Gastroesophageal sphincter (tissue), 4 donors: ENCODE measurements at regions not wholly inside any gene's neighbourhood (a gene's known extent, or its start where the extent isn't known, plus 50 kb on each side); places are given as distances from the start of the nearest gene placed in this dataset.
A peak's percentile ranks its signal among the peaks of the same experiment; 100 is the strongest.

Experiments used
- ATAC-seq: fragments of 150-250 bp; one replicate; pipeline ENCODE4 v1.9.1; 2016; ENCODE audit warnings: mild to moderate bottlenecking, moderate library complexity
- H3K27ac ChIP-seq, 4 donors: fragments of 200-600 bp; sonication (generic) in 3 of 4; 1 replicate in 3 of 4; 2 replicates in 1 of 4; pipeline ENCODE4 v1.5.1; 2016 to 2019
- H3K27me3 ChIP-seq: fragments of 200-600 bp; sonication (generic); one replicate; pipeline ENCODE4 v1.5.1; 2019
- H3K36me3 ChIP-seq, 2 donors: fragments of 200-600 bp; sonication (generic); one replicate each; pipeline ENCODE4 v1.5.1; 2019; ENCODE audit warnings: control low read depth in 1 of 2
- H3K4me1 ChIP-seq, 3 donors: fragments of 200-600 bp; sonication (generic); 1 replicate in 2 of 3; 2 replicates in 1 of 3; pipeline ENCODE4 v1.5.1; 2016 to 2019; ENCODE audit warnings: control low read depth in 2 of 3
- H3K4me3 ChIP-seq, 2 donors: fragments of 200-600 bp; sonication (generic); one replicate each; pipeline ENCODE4 v1.5.1; 2019; ENCODE audit warnings: mild to moderate bottlenecking in 1 of 2, moderate library complexity in 1 of 2
- H3K9me3 ChIP-seq, 3 donors: fragments of 200-600 bp; sonication (generic); one replicate each; pipeline ENCODE4 v1.5.1; 2017 to 2019; ENCODE audit warnings: control low read depth in 2 of 3
- EP300 ChIP-seq: sonication (generic); formaldehyde crosslinking; IDR thresholded peaks from one replicate; pipeline ENCODE4 v1.6.1; 2017; ENCODE audit warnings: antibody characterized with exemption, mild to moderate bottlenecking
- POLR2A ChIP-seq, 2 donors: fragments of 450-650 bp; IDR thresholded peaks; one replicate each; pipeline ENCODE4 v1.6.1; 2017; ENCODE audit warnings: antibody characterized with exemption in 2 of 2, mild to moderate bottlenecking in 2 of 2, moderate library complexity in 1 of 2
- POLR2AphosphoS5 ChIP-seq: sonication (generic); formaldehyde crosslinking; IDR thresholded peaks from one replicate; pipeline ENCODE4 v1.6.1; 2017; ENCODE audit warnings: antibody characterized with exemption
- WGBS, 2 donors: methylation state at CpG; one replicate each; pipeline ENCODE4 v1.1.5; 2018; ENCODE audit warnings: low coverage in 1 of 2; 5-methylcytosine and 5-hydroxymethylcytosine counted together
- TF ChIP-seq, protein P1 (sequence below), 4 experiments: fragments of 200-600 bp in 2 of 4; fragments of 450-650 bp in 2 of 4; sonication (generic) in 1 of 4; IDR thresholded peaks; one replicate each; pipeline ENCODE4 v1.5.1; 2017 to 2019; ENCODE audit warnings: antibody characterized with exemption in 4 of 4, mild to moderate bottlenecking in 2 of 4, moderate library complexity in 2 of 4

GRCh38 chr7:54837761-54838160 is 78.8 kb upstream of the SEC61G start:
- Histone ChIP-seq H3K4me1 (peaks cover 0 to 33% (median 14%) of the 10 kb centered on the region in 3 donors), H3K4me3 (no peak overlapping the region), H3K27ac (peak overlapping the region in 2 of 4 donors; percentile 12 to 44), H3K27me3 (no peaks in the 10 kb centered on the region), H3K9me3 (no peaks in the 10 kb centered on the region), H3K36me3 (no peaks in the 10 kb centered on the region)
- TF ChIP-seq POLR2A (IDR thresholded peaks at IDR 0.05) (no peak), POLR2AphosphoS5 (no peak), EP300 (no peak)
- TF ChIP-seq, protein P1, sequence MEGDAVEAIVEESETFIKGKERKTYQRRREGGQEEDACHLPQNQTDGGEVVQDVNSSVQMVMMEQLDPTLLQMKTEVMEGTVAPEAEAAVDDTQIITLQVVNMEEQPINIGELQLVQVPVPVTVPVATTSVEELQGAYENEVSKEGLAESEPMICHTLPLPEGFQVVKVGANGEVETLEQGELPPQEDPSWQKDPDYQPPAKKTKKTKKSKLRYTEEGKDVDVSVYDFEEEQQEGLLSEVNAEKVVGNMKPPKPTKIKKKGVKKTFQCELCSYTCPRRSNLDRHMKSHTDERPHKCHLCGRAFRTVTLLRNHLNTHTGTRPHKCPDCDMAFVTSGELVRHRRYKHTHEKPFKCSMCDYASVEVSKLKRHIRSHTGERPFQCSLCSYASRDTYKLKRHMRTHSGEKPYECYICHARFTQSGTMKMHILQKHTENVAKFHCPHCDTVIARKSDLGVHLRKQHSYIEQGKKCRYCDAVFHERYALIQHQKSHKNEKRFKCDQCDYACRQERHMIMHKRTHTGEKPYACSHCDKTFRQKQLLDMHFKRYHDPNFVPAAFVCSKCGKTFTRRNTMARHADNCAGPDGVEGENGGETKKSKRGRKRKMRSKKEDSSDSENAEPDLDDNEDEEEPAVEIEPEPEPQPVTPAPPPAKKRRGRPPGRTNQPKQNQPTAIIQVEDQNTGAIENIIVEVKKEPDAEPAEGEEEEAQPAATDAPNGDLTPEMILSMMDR (IDR thresholded peaks at IDR 0.05) = no peak
- 92 to 93% methylated on average over 7 of the region's 7 CpGs for WGBS, 2 donors
- ATAC-seq = no peak

- Histone ChIP-seq H3K36me3 (no peaks in the 10 kb centered on the region), H3K27me3 (no peaks in the 10 kb centered on the region), H3K27ac (no peak overlapping the region), H3K4me1 (peaks cover 0 to 33% (median 14%) of the 10 kb centered on the region in 3 donors), H3K9me3 (no peaks in the 10 kb centered on the region), H3K4me3 (no peak overlapping the region)
- 77 to 89% methylated on average over 6 of the region's 6 CpGs for WGBS, 2 donors
- no peak for ATAC-seq
- no peak for TF ChIP-seq EP300
- no peak for TF ChIP-seq POLR2A (IDR thresholded peaks at IDR 0.05)
- no peak for TF ChIP-seq POLR2AphosphoS5
- TF ChIP-seq, protein P1 (IDR thresholded peaks at IDR 0.05) = no peak
Observed at GRCh38 chr7:54838175-54838910, 79.3 kb upstream of the SEC61G start.

DNA sequence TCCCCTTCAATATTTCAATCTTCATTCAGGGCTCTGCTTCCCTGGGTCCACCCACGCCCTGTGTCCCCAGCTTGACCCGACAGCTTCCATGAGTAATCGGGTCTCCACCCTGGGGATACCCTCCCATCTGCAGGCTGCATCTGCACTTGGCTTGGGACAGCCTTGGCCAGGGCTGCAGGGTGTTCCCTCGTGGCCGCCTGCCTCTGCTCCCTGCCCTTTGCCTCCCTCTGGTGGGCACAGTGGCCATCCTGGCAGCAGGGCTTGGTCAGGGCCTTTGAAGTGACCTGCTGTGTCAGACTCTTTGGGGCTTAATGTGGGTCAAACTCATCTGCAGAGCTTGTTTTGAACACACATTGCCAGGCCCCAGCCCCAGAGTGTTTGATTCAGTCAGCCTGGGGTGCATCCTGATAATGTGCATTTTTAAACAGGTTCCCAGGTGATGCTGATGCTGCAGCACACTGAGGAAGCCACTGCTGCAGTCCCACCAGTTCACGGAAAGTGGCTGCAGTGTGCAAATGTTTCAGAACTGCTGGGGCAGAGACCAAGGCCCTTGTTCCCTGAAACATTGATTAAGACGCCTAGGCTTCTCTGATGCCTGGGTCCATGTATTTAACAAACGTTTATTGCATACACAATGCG is 80.7 kb upstream of the SEC61G start:
- ATAC-seq = peak; percentile 86
- TF ChIP-seq POLR2AphosphoS5 (peak; percentile 50), POLR2A (IDR thresholded peaks at IDR 0.05) (no peak), EP300 (no peak)
- TF ChIP-seq, protein P1 (IDR thresholded peaks at IDR 0.05) = peak; percentile 34 to 82 (median 60)
- Histone ChIP-seq H3K27ac (peak overlapping the region in 1 of 4 donors; percentile 3), H3K27me3 (no peaks in the 10 kb centered on the region), H3K4me3 (no peak overlapping the region), H3K36me3 (no peaks in the 10 kb centered on the region), H3K4me1 (peaks cover 0 to 33% (median 14%) of the 10 kb centered on the region in 3 donors), H3K9me3 (no peaks in the 10 kb centered on the region)
- 10 to 60% methylated on average over 3 to 5 of the region's 9 CpGs for WGBS, 2 donors

DNA sequence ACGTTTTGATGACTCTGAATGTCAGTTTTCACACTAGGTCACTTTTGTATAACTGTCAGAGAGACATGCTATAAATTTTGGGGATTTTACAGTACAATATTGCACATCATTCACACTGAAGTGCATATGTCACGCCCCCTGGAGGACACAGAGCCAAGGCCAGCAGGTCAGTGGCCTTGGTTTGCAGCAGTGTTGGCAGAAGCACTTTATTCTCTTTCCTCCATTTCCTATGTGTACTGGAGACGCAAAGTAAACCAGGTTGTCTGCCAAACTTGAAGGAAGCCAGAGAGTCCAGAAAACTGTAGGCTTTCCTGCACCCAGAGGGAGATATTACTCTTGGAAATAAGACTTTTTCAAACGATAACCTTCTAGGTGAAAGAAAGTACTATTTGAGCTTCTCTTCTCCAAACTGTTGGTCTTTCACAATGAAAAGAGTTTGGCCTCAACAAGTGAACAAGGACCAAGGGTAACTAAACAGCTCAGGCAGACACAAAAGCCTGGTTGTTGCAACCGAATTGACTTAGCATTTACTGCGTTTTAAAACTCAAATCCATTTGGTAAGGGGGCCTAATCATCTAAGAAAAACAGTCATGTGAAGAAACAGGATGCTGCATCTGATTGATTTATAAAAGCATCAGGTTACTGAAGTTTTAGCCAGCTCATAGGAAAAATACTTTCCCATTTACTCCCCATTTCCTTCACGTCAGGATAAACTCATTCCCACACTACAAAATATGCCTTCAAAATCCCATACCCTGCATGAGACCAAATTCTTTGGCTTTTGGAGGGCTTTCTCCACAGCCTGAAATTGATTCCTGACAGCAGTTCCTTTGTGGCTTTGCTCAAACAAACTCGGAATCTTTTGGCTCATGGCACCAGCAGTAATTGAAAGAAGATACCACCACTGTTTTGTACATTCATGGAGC is 83.0 kb upstream of the SEC61G start:
- no peak overlapping the region for H3K27ac ChIP-seq
- H3K36me3 ChIP-seq = no peaks in the 10 kb centered on the region
- WGBS, 2 donors = 43 to 56% methylated on average over 7 of the region's 8 CpGs
- H3K9me3 ChIP-seq = no peaks in the 10 kb centered on the region
- ATAC-seq = no peak
- H3K27me3 ChIP-seq = no peaks in the 10 kb centered on the region
- TF ChIP-seq, protein P1 (IDR thresholded peaks at IDR 0.05) = peak in 1 of 4 experiments; percentile 41
- TF ChIP-seq POLR2AphosphoS5 = no peak
- H3K4me1 ChIP-seq = peaks cover 0 to 33% (median 14%) of the 10 kb centered on the region in 3 donors
- no peak overlapping the region for H3K4me3 ChIP-seq
